SK-N-SH treated with all-trans-retinoic acid at 6 μM for 48 hours (cell line): ENCODE measurements at regions not wholly inside any gene's neighbourhood (a gene's known extent, or its start where the extent isn't known, plus 50 kb on each side); places are given as distances from the start of the nearest gene placed in this dataset.

Source experiments
- ATAC-seq: fragments of 200-7000 bp; cut with Tn5 transposase; 3 replicates; pipeline ENCODE4 v1.9.1; 2020; ENCODE audit warnings: mild to moderate bottlenecking, moderate library complexity
- BACH2 ChIP-seq: fragments of 250-450 bp; sonication (Bioruptor Pico); IDR thresholded peaks from 2 replicates; pipeline ENCODE4 v1.9.0; 2021; ENCODE audit warnings: mild to moderate bottlenecking, borderline replicate concordance
- CSDC2 ChIP-seq: fragments of 250-450 bp; sonication (Bioruptor Pico); IDR thresholded peaks from 2 replicates; pipeline ENCODE4 v1.5.0; 2020; ENCODE audit warnings: mild to moderate bottlenecking, moderate library complexity
- CSRNP3 ChIP-seq: fragments of 250-450 bp; sonication (Bioruptor Pico); IDR thresholded peaks from 2 replicates; pipeline ENCODE4 v1.5.1; 2021; ENCODE audit warnings: mild to moderate bottlenecking, moderate library complexity
- GLIS3 ChIP-seq: fragments of 250-450 bp; sonication (Bioruptor Pico); IDR thresholded peaks from 2 replicates; pipeline ENCODE4 v1.5.0; 2020; ENCODE audit warnings: mild to moderate bottlenecking, moderate library complexity
- ISL1 ChIP-seq: fragments of 250-450 bp; sonication (Bioruptor Pico); IDR thresholded peaks from 2 replicates; pipeline ENCODE4 v2.1.2; 2022; ENCODE audit warnings: mild to moderate bottlenecking, moderate library complexity
- OSR1 ChIP-seq: fragments of 250-450 bp; sonication (Bioruptor Pico); IDR thresholded peaks from 2 replicates; pipeline ENCODE4 v1.8.0; 2022; ENCODE audit warnings: moderate library complexity, mild to moderate bottlenecking, inconsistent platforms
- SNAI2 ChIP-seq: fragments of 250-450 bp; sonication (Bioruptor Pico); IDR thresholded peaks from 2 replicates; pipeline ENCODE4 v1.5.0; 2020; ENCODE audit warnings: mild to moderate bottlenecking, moderate library complexity
- TCF4 ChIP-seq: fragments of 250-450 bp; sonication (Bioruptor Pico); IDR thresholded peaks from 2 replicates; pipeline ENCODE4 v1.8.0; 2021; ENCODE audit warnings: mild to moderate bottlenecking, moderate library complexity, borderline replicate concordance
- ZFP3 ChIP-seq: fragments of 250-450 bp; sonication (Bioruptor Pico); IDR thresholded peaks from 2 replicates; pipeline ENCODE4 v1.5.0; 2020; ENCODE audit warnings: mild to moderate bottlenecking, moderate library complexity
- ZNF565 ChIP-seq: fragments of 450-650 bp; formaldehyde crosslinking; conservative IDR thresholded peaks from 2 replicates; pipeline ENCODE4 v1.5.0; 2020; ENCODE audit warnings: low read depth, mild to moderate bottlenecking, moderate library complexity
- ZNF70 ChIP-seq: fragments of 450-650 bp; formaldehyde crosslinking; IDR thresholded peaks from 2 replicates; pipeline ENCODE4 v1.5.0; 2020; ENCODE audit warnings: mild to moderate bottlenecking, moderate library complexity
- ZNF8 ChIP-seq: fragments of 450-650 bp; formaldehyde crosslinking; IDR thresholded peaks from 2 replicates; pipeline ENCODE4 v1.5.0; 2020; ENCODE audit warnings: mild to moderate bottlenecking, moderate library complexity
- TF ChIP-seq, protein P1 (sequence below): fragments of 250-450 bp; sonication (Bioruptor Pico); IDR thresholded peaks from 2 replicates; pipeline ENCODE4 v1.5.0; 2020; ENCODE audit warnings: mild to moderate bottlenecking, moderate library complexity
- TF ChIP-seq, protein P2 (sequence below): fragments of 250-450 bp; sonication (Bioruptor Pico); IDR thresholded peaks from 2 replicates; pipeline ENCODE4 v1.8.0; 2020; ENCODE audit warnings: mild to moderate bottlenecking, moderate library complexity, borderline replicate concordance

DNA sequence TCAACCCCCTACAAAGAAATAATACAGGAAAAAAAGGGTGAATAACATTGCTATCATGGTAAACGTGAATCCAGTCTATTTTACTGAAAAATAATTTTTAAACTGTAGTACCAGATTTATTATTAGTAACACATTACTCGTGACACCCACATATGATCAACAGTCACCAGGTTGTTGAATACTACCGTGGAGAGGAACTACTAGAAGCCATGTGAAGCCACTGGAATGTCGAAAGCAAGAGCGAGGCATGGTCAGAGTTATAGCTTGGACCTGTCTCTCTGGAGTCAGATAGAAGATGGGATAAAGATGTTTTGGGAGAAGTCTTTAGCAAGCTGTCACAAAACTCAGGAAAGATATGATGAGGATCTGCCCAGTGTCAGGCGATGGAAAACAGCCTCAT, 63.2 kb upstream of the EPB41L3 start:
- TF ChIP-seq ISL1 (CRISPR knock-in tag) = no peak
- TF ChIP-seq, protein P1, sequence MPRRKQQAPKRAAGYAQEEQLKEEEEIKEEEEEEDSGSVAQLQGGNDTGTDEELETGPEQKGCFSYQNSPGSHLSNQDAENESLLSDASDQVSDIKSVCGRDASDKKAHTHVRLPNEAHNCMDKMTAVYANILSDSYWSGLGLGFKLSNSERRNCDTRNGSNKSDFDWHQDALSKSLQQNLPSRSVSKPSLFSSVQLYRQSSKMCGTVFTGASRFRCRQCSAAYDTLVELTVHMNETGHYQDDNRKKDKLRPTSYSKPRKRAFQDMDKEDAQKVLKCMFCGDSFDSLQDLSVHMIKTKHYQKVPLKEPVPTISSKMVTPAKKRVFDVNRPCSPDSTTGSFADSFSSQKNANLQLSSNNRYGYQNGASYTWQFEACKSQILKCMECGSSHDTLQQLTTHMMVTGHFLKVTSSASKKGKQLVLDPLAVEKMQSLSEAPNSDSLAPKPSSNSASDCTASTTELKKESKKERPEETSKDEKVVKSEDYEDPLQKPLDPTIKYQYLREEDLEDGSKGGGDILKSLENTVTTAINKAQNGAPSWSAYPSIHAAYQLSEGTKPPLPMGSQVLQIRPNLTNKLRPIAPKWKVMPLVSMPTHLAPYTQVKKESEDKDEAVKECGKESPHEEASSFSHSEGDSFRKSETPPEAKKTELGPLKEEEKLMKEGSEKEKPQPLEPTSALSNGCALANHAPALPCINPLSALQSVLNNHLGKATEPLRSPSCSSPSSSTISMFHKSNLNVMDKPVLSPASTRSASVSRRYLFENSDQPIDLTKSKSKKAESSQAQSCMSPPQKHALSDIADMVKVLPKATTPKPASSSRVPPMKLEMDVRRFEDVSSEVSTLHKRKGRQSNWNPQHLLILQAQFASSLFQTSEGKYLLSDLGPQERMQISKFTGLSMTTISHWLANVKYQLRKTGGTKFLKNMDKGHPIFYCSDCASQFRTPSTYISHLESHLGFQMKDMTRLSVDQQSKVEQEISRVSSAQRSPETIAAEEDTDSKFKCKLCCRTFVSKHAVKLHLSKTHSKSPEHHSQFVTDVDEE (CRISPR knock-in tag) = no peak
- no peak for ATAC-seq

DNA sequence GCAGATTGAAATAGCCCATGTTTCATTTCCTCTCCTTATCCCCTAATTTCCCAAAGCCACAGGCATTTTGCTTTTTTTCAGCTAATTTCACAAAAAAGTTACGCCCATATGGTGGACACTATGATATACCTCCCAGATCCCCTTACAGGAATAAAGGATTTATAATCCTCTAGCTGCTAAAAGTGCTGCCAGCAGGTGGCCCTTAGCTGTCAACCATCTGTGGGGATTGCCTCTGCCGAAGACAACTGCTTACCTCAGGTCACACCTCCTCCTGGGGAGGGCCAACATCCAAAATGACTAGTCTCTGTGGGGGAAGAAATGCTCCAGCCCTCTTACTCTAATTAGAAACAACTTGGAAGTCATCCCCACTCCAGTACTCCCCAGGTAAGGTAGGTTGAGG, 61.0 kb upstream of the EPB41L3 start:
- TF ChIP-seq OSR1 (CRISPR knock-in tag) (no peak), ZFP3 (CRISPR knock-in tag) (no peak)
- TF ChIP-seq, protein P1 (CRISPR knock-in tag) = no peak
- no peak for ATAC-seq

GRCh38 chr18:5603153-5603552, 59.4 kb upstream of the EPB41L3 start:
- no peak for ATAC-seq
- TF ChIP-seq, protein P2, sequence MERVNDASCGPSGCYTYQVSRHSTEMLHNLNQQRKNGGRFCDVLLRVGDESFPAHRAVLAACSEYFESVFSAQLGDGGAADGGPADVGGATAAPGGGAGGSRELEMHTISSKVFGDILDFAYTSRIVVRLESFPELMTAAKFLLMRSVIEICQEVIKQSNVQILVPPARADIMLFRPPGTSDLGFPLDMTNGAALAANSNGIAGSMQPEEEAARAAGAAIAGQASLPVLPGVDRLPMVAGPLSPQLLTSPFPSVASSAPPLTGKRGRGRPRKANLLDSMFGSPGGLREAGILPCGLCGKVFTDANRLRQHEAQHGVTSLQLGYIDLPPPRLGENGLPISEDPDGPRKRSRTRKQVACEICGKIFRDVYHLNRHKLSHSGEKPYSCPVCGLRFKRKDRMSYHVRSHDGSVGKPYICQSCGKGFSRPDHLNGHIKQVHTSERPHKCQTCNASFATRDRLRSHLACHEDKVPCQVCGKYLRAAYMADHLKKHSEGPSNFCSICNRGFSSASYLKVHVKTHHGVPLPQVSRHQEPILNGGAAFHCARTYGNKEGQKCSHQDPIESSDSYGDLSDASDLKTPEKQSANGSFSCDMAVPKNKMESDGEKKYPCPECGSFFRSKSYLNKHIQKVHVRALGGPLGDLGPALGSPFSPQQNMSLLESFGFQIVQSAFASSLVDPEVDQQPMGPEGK = no peak
- TF ChIP-seq TCF4 (CRISPR knock-in tag) = no peak

DNA sequence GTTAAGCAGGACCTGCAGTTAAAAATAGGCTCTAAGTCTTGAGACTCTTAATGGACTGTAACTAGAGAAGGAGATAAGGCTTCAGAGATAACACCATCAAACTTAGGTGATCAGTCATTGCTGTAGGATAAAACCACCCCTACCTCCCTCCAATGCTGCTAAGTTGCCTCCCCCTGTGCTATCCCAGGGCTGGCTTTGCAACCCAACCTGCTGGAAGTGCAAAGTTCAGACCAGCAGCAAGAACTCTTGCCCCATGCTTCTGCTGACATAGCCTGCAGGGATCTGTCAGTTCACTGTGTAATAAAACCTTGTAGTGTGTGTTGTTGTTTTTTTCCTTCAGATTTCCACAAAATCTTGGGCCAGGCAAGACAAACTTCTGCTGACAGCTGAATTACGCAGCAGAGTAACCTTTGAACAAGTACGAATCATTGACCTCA, 57.4 kb upstream of the EPB41L3 start:
- no peak for TF ChIP-seq SNAI2 (CRISPR knock-in tag)
- no peak for TF ChIP-seq CSDC2
- no peak for TF ChIP-seq ZNF565 (CRISPR knock-in tag)
- TF ChIP-seq GLIS3 (CRISPR knock-in tag) = no peak
- no peak for TF ChIP-seq CSRNP3 (CRISPR knock-in tag)
- no peak for TF ChIP-seq ZNF8 (CRISPR knock-in tag)
- no peak for TF ChIP-seq ISL1 (CRISPR knock-in tag)
- TF ChIP-seq, protein P1 (CRISPR knock-in tag) = no peak
- ATAC-seq = no peak

DNA sequence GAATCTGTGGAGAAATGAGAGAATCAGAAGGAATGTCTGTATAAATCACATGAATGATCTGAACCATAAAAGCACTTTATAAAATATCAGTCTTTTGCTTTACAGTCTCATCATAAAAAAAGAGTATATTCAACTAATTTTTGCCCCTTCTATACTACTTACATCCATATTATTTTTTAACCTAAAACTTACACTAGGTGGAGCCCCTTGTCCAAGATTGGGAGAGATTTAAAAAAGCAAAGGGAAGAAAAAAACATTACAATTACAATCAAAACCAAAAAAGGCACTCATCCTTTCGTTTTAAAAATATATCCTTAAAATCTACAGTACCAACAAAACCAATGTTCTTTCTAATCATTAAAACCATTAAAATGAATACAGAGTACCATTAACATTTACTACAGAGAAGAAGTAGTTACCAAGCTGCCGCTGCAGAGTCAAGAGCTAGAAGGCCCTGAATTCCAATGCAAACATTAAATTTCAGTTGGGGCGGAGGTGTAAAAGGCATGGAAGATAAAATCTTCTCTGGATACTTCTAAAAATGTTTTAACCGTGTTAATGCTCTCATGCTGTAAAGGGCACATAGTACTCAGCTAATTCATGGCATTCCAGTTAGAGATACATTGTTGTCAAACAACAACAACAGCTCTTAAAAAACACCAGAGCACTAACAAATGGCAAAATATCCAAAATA, 56.7 kb upstream of the EPB41L3 start:
- no peak for TF ChIP-seq BACH2 (CRISPR knock-in tag)
- TF ChIP-seq ZNF8 (CRISPR knock-in tag) = no peak
- no peak for TF ChIP-seq ZFP3 (CRISPR knock-in tag)
- TF ChIP-seq ZNF70 (CRISPR knock-in tag) = no peak
- TF ChIP-seq GLIS3 (CRISPR knock-in tag) = no peak
- TF ChIP-seq ZNF565 (CRISPR knock-in tag) = no peak
- TF ChIP-seq, protein P1 (CRISPR knock-in tag) = no peak
- ATAC-seq = no peak
